HG03469 (cell line): ENCODE measurements at regions not wholly inside any gene's neighbourhood (a gene's known extent, or its start where the extent isn't known, plus 50 kb on each side); places are given as distances from the start of the nearest gene placed in this dataset.

ENCODE experiments used
- ATAC-seq: cut with Tn5 transposase; IDR thresholded peaks from one replicate; pipeline ENCODE4 v1.9.1; 2021; ENCODE audit warnings: mild to moderate bottlenecking, moderate library complexity, moderate number of reproducible peaks; ENCODE audit not compliant: unreplicated experiment

- no peak for ATAC-seq
These were observed 471.7 kb downstream of the EFNB2 start for GRCh38 chr13:106063591-106064313.

DNA sequence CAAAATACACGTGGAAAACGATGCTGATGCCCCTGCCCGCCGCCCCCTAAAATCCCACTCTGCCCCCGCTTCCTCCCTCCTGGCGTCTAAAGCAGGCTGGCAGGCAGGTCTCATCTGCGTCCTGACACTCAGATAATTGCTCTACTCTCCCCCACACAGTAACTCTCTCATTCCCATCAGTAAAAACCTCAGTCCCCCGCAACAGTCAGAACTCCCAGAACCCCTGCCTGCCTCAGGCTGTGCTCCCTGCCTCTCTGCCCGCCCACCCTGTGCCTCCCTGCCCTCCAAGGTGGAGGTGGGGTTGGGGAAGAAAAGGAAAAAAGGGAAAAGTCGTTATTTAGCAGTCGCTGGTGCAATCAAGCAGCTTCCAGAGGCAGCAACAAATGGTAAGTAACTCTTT lies 473.7 kb downstream of the EFNB2 start:
- ATAC-seq = no peak

DNA sequence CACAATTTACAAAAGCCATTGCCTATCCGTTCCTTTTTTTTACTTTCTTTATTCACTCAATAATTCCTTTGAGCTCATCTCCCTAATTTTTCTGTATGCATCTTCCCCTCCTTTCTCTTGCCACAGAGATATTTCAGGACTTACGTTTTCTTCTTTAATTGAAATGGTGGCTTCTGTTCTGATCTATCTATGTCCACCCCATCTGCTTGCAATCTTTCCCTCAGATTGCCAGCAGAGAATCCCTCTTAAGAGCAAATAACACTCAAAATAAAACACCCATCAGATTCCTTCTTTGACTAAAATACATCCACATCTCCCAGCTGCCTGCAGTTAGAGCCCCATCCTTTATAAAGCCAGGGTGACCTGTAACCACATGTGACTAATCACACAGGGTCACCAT lies 478.6 kb downstream of the EFNB2 start:
- no peak for ATAC-seq

GRCh38 chr13:106052200-106052767 lies 483.2 kb downstream of the EFNB2 start:
- ATAC-seq = no peak

DNA sequence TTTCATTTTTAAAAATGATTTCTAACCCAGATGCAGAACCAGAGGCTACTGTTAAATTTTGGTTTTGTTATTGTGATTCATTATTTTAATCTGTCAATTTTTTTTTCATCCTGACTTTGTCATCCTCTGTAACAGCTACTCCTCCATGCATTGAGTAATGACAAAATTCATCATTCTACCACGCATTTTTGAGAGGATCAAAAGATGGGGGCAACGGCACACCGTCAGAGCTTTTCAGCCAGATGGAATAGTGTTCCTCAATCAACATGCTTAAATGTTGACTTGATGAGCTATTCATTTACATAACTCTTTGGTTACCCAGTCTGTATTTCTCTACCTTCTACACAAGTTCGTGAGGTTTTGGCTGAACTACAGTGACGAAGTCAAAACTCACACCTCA lies 486.3 kb downstream of the EFNB2 start:
- ATAC-seq = no peak

DNA sequence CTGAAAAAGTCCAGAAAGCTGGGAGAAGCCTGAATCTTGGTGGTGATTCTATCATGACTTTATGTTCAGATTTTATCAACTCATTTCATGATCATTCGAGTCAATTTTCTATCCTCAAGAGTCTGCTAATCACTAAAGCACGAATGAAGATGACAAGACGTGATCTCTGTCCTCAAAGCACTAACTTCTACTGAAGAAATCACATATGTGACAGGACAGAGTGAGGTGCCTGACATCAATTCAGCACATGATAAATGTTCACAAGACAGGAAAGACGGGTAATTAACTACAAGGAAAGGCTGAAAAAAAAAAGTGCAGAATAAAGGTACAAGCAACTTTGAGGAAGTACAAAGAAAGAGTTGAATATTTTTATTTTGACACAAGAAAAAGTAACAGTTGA lies 487.1 kb downstream of the EFNB2 start:
- no peak for ATAC-seq

DNA sequence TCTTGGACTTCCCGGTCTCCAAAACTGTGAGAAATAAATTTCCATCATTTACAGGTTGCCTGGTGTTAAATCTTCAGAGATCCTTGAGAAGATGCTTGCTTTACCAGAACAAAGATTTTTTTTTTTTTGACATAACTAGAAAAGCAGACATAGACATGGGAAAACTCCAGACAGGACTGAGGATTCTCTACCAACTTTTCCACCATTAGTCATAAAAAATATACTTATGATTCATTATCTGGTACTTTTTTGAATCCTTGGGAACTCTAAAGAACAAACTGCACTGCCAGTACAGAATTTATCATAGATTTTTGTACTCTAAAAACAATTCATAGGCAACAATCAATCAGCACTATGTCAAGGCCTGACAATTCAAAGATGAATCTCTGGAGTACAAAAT lies 487.6 kb downstream of the EFNB2 start:
- no peak for ATAC-seq

DNA sequence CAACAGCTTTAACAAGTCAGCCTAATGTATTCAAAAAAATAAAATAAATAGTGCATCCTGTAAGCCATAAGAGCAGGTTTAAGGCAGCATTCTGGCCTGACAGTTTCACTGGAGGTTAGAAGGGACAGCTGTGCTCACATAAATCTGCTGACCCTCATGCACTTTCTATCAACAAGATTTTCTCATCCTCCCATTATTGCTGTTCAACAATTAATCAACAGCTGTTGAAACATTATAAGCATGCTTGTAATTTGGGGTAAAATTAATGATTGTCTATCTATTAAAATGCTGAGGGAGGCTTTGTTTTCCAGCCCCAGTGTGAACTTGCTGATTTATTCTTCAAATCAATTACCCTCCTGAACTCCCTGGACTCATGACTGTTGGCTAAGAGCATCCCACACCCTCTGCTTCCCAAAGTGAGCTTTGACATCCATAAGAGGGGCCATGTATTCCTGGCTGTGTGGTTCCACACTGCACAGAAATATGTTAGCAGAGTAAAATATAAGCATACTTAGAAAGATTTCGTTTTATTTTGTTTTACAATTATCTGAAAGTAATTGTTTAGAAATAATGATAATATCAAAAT lies 492.4 kb downstream of the EFNB2 start:
- no peak for ATAC-seq

GRCh38 chr13:106041445-106041844 lies 494.0 kb downstream of the EFNB2 start:
- no peak for ATAC-seq

DNA sequence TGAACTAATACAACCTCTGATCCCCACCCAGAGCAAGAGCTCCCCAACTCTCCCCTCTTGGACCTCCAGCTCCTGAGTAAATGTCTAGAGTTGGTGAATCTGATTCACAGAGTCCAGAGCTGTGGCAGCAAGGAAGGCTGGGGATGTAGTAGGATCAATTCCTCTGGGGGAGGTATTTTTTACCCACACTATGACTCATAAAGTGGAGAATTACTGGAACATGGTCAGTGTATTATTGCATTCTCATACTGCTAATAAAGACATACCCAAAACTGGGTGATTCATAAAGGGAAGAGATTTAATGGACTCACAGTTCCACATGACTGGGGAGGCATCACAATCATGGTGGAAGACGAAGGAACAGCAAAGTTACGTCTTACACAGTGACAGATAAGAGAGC lies 496.7 kb downstream of the EFNB2 start:
- ATAC-seq = no peak

GRCh38 chr13:106036870-106037269 lies 498.6 kb downstream of the EFNB2 start:
- no peak for ATAC-seq

GRCh38 chr13:106034201-106034600 lies 501.3 kb downstream of the EFNB2 start:
- ATAC-seq = no peak

DNA sequence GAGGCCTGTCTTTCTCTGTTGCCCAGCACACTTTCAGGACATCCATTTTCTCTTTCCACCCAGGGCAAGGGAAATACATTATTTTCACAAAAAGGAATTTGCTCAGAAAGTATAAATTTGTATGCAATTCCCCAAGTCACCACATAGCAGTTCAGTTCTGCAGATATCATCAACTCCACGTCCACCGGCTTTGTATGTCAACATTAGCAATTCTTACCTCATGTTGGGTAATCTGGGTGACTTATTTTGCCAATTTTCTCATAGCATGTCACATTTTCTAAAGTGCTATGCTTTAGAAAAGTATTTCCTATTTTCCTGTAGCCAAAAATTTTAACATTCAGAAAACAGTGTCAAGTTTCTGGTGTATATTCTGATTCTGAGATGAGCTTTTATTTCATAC lies 501.8 kb downstream of the EFNB2 start:
- ATAC-seq = no peak

DNA sequence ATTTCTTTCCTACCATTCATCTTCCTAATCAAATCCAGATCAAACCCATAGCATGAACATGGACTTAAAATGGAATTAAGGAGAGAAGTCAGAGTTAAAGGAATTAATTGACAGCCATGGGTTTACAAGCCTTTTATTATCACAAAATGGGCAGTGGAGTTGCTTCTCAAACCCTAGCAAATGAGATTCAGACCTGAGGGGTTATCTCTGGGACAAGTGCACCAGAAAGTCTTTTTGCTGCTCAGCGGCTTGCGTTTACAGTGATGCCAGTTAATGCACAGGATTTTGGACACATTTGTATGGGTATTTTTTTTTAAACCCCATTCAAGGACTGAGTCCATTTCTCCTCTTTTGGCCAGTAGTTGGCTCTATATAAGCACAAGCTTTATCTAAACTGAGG lies 503.0 kb downstream of the EFNB2 start:
- no peak for ATAC-seq

DNA sequence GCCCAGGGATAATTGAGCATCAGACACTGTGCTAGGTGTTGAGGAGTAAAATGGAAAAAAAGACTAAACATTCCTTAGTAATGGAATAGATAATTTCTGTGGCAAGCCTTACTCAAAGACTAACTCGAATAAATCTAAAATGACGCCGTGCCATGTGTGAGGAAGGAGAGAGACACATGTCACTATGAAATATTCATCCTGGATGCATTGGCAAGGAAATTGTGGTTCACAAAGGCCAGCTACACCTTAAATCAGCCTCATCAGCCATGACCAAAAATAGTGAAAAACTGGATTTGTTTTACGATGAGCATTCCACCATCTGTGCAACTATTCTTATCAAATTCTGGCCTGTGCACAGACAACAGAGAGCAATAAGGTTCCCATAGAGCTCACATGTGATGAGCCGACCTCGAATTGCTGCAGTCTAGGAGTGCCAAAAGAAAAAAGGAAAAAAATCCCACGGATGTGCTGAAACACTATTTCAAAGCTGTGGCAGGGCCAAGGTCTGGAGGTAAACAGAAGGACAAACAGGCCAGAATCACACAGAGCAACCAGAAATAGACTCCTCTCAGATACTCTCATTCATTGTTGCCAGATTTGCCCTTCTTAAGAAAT lies 505.7 kb downstream of the EFNB2 start:
- ATAC-seq = no peak

DNA sequence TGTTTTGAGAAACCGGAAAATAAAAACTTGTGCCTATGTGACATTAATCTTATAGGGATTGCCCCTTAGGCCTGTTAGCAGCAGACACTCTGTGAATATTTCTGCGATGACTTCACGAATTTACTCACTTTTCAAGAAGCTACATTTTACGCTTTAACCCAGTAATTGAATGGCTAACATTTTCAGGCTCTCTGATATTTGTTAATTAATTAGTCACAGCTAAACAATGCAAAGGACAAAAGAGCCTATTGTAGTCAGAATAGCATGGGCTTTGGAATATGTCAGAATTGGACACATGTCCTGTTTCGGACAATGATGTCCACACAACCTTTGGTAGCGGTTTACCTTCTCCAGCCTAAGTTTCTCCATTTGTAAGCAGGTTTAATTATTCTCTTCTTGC lies 506.6 kb downstream of the EFNB2 start:
- ATAC-seq = no peak

DNA sequence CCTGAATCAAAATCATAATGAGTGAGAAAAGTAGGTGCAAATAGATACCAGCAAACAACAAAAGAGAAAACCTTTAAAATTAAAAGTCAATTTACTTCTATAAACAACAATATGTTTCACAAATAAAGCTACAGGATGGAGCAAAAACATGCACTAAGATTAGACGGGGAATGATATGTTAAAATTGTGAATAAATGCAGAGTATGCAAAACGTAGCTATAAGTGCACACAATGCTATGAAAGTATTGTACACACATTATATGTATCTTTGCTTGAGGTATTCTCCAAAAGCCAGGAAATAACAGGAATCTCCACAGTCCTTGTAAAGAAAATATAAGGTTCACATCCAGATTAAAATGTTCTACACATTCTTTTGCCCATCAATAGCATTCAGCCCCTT lies 523.9 kb downstream of the EFNB2 start:
- ATAC-seq = no peak

GRCh38 chr13:106010836-106011235 lies 524.6 kb downstream of the EFNB2 start:
- ATAC-seq = no peak

- no peak for ATAC-seq
These were observed 526.9 kb downstream of the EFNB2 start for GRCh38 chr13:106008540-106008939.

DNA sequence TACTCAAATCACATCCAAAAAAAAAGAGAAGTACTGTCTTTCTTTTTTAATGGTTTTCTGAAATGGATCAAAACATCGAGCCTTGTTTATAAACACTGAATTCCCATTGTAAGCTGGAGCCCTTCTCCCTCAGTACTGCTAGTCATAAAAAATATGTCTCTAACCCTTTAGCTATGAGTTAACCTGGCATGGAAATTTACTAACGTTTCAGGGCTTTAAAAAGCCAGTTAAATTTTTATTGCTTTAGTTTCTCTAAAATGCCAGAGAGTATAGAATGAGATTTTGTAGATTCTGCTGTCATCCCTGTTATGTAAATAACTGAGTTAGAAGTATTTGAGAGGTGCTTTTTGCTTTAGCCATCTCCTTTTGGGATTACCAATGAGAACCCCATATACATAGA lies 528.3 kb downstream of the EFNB2 start:
- ATAC-seq = no peak

DNA sequence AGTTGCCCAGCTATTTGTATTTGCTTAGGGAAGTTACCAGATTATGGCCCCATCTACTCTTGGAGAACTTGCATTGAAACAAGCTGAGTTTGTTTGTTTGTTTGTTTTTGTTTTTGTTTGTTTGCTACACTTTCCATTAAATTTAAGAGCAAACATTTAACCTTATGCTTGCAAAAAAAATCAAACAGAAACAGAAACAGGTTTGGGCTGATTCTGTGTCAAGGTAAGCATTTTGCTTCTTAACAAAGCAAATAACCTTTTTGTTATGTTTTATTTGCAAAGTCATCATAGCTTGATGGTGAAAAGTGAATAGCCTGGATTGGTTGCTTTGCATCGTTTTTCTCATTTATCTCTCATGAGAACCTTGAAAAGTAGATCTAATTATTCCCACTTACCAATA lies 531.8 kb downstream of the EFNB2 start:
- ATAC-seq = no peak

GRCh38 chr13:106001443-106001842 lies 534.0 kb downstream of the EFNB2 start:
- no peak for ATAC-seq
